Type B pancreatic cell (in vitro differentiated cells): ENCODE measurements at regions not wholly inside any gene's neighbourhood (a gene's known extent, or its start where the extent isn't known, plus 50 kb on each side); places are given as distances from the start of the nearest gene placed in this dataset.
"Not testable (repeated sequence)": the region's sequence is repeated elsewhere in the genome, so short reads cannot be mapped to it uniquely, and the experiment has no call there.

ENCODE experiments used
- DNase-seq: peaks from one replicate; pipeline ENCODE4 v3.0.0; 2021; ENCODE audit warnings: mixed read lengths; ENCODE audit not compliant: unreplicated experiment; ENCODE audit errors: extremely low spot score
- H3K27ac Mint-ChIP-seq: 2 replicates; pipeline ENCODE4 v1.8.0; 2021; ENCODE audit warnings: mild to moderate bottlenecking, mixed read lengths
- H3K27me3 Mint-ChIP-seq: 2 replicates; pipeline ENCODE4 v1.8.0; 2021; ENCODE audit warnings: mixed read lengths
- H3K36me3 Mint-ChIP-seq: 2 replicates; pipeline ENCODE4 v1.8.0; 2021; ENCODE audit warnings: mixed read lengths
- H3K4me1 Mint-ChIP-seq: one replicate; pipeline ENCODE4 v1.8.0; 2021; ENCODE audit warnings: mixed read lengths; ENCODE audit not compliant: unreplicated experiment
- H3K4me3 Mint-ChIP-seq: 2 replicates; pipeline ENCODE4 v1.8.0; 2021; ENCODE audit warnings: mild to moderate bottlenecking, mixed read lengths
- H3K9me3 Mint-ChIP-seq: 2 replicates; pipeline ENCODE4 v1.8.0; 2021; ENCODE audit warnings: mixed read lengths
- CTCF ChIP-seq: fragments of 200-600 bp; sonication (generic); conservative IDR thresholded peaks from 2 replicates; pipeline ENCODE4 v1.5.0; 2021; ENCODE audit warnings: antibody characterized with exemption, mild to moderate bottlenecking

GRCh38 chr3:166630190-166630589 is 749.9 kb downstream of the ZBBX start:
- Mint-ChIP-seq H3K4me3 (no peak overlapping the region), H3K9me3 (no peaks in the 10 kb centered on the region), H3K27me3 (no peaks in the 10 kb centered on the region), H3K36me3 (no peaks in the 10 kb centered on the region), H3K27ac (no peak overlapping the region), H3K4me1 (no peaks in the 10 kb centered on the region)
- TF ChIP-seq CTCF: no peak
- no peak for DNase-seq

GRCh38 chr3:166613365-166613764 is 766.7 kb downstream of the ZBBX start:
- H3K4me1 Mint-ChIP-seq: no peaks in the 10 kb centered on the region
- H3K9me3 Mint-ChIP-seq: no peaks in the 10 kb centered on the region
- no peak overlapping the region for H3K27ac Mint-ChIP-seq
- H3K36me3 Mint-ChIP-seq: no peaks in the 10 kb centered on the region
- no peak for TF ChIP-seq CTCF
- no peak for DNase-seq
- no peaks in the 10 kb centered on the region for H3K27me3 Mint-ChIP-seq
- no peak overlapping the region for H3K4me3 Mint-ChIP-seq

- not testable (repeated sequence) for H3K27me3 Mint-ChIP-seq, H3K4me3 Mint-ChIP-seq, H3K27ac Mint-ChIP-seq, H3K4me1 Mint-ChIP-seq, DNase-seq, H3K9me3 Mint-ChIP-seq, H3K36me3 Mint-ChIP-seq
Observed at GRCh38 chr3:166612761-166613160, 767.3 kb downstream of the ZBBX start.

GRCh38 chr3:166607933-166608521 is 770.8 kb upstream of the BCHE start:
- no peaks in the 10 kb centered on the region for H3K27me3 Mint-ChIP-seq
- H3K4me3 Mint-ChIP-seq: no peak overlapping the region
- H3K36me3 Mint-ChIP-seq: no peaks in the 10 kb centered on the region
- H3K27ac Mint-ChIP-seq: no peak overlapping the region
- TF ChIP-seq CTCF: no peak
- DNase-seq: no peak
- no peaks in the 10 kb centered on the region for H3K9me3 Mint-ChIP-seq
- no peaks in the 10 kb centered on the region for H3K4me1 Mint-ChIP-seq

- Mint-ChIP-seq H3K27me3 (no peaks in the 10 kb centered on the region), H3K36me3 (no peaks in the 10 kb centered on the region), H3K9me3 (no peaks in the 10 kb centered on the region), H3K4me1 (no peaks in the 10 kb centered on the region), H3K27ac (no peak overlapping the region), H3K4me3 (no peak overlapping the region)
- no peak for DNase-seq
- TF ChIP-seq CTCF: no peak
Observed at GRCh38 chr3:166606988-166607387, 769.8 kb upstream of the BCHE start.

GRCh38 chr3:166593776-166594175 is 756.6 kb upstream of the BCHE start:
- H3K4me3 Mint-ChIP-seq: no peak overlapping the region
- H3K27ac Mint-ChIP-seq: no peak overlapping the region
- H3K9me3 Mint-ChIP-seq: no peaks in the 10 kb centered on the region
- no peak for TF ChIP-seq CTCF
- DNase-seq: no peak
- H3K27me3 Mint-ChIP-seq: no peaks in the 10 kb centered on the region
- H3K36me3 Mint-ChIP-seq: no peaks in the 10 kb centered on the region
- H3K4me1 Mint-ChIP-seq: no peaks in the 10 kb centered on the region
